ENCODE measurements at regions not wholly inside any gene's neighbourhood (a gene's known extent, or its start where the extent isn't known, plus 50 kb on each side); places are given as distances from the start of the nearest gene placed in this dataset.
A peak's percentile ranks its signal among the peaks of the same experiment; 100 is the strongest.

GRCh38 chr2:139759000-139759505 lies 978.9 kb upstream of the NXPH2 start:
- Histone ChIP-seq H3K27ac (ENCODE audit: low read length) (no peak overlapping the region), H3K4me1 (ENCODE audit: control insufficient read depth, low read depth, low read length) (no peaks in the 10 kb centered on the region), H3K27me3 (ENCODE audit: control insufficient read depth, insufficient read depth, low read length) (no peaks in the 10 kb centered on the region), H3K9me3 (ENCODE audit: control insufficient read depth, low read depth, low read length) (peaks cover 9% of the 10 kb centered on the region), H3K4me3 (ENCODE audit: low read length) (no peak overlapping the region), H3K36me3 (ENCODE audit: control insufficient read depth, low read depth, low read length) (no peaks in the 10 kb centered on the region), H3K9ac (ENCODE audit: low read length) (no peak overlapping the region)

GRCh38 chr2:139746901-139747300 lies 966.7 kb upstream of the NXPH2 start:
- Histone ChIP-seq H3K9me3 (ENCODE audit: control insufficient read depth, low read depth, low read length) (no peaks in the 10 kb centered on the region), H3K36me3 (ENCODE audit: control insufficient read depth, low read depth, low read length) (no peaks in the 10 kb centered on the region), H3K9ac (ENCODE audit: low read length) (no peak overlapping the region), H3K4me1 (ENCODE audit: control insufficient read depth, low read depth, low read length) (no peaks in the 10 kb centered on the region), H3K4me3 (ENCODE audit: low read length) (no peak overlapping the region), H3K27ac (ENCODE audit: low read length) (no peak overlapping the region), H3K27me3 (ENCODE audit: control insufficient read depth, insufficient read depth, low read length) (no peaks in the 10 kb centered on the region)

- Histone ChIP-seq H3K27me3 (ENCODE audit: control insufficient read depth, insufficient read depth, low read length) (no peaks in the 10 kb centered on the region), H3K36me3 (ENCODE audit: control insufficient read depth, low read depth, low read length) (no peaks in the 10 kb centered on the region), H3K4me3 (ENCODE audit: low read length) (no peak overlapping the region), H3K9me3 (ENCODE audit: control insufficient read depth, low read depth, low read length) (no peaks in the 10 kb centered on the region), H3K27ac (ENCODE audit: low read length) (no peak overlapping the region), H3K4me1 (ENCODE audit: control insufficient read depth, low read depth, low read length) (no peaks in the 10 kb centered on the region), H3K9ac (ENCODE audit: low read length) (no peak overlapping the region)
These were observed 964.1 kb upstream of the NXPH2 start for GRCh38 chr2:139744273-139744672.

- Histone ChIP-seq H3K4me1 (ENCODE audit: control insufficient read depth, low read depth, low read length) (no peaks in the 10 kb centered on the region), H3K9ac (ENCODE audit: low read length) (no peak overlapping the region), H3K9me3 (ENCODE audit: control insufficient read depth, low read depth, low read length) (no peaks in the 10 kb centered on the region), H3K27me3 (ENCODE audit: control insufficient read depth, insufficient read depth, low read length) (no peaks in the 10 kb centered on the region), H3K36me3 (ENCODE audit: control insufficient read depth, low read depth, low read length) (no peaks in the 10 kb centered on the region), H3K27ac (ENCODE audit: low read length) (no peak overlapping the region), H3K4me3 (ENCODE audit: low read length) (no peak overlapping the region)
These were observed 962.3 kb upstream of the NXPH2 start for GRCh38 chr2:139742216-139743172.

- Histone ChIP-seq H3K36me3 (ENCODE audit: control insufficient read depth, low read depth, low read length) (no peaks in the 10 kb centered on the region), H3K9me3 (ENCODE audit: control insufficient read depth, low read depth, low read length) (no peaks in the 10 kb centered on the region), H3K9ac (ENCODE audit: low read length) (no peak overlapping the region), H3K4me3 (ENCODE audit: low read length) (no peak overlapping the region), H3K4me1 (ENCODE audit: control insufficient read depth, low read depth, low read length) (no peaks in the 10 kb centered on the region), H3K27ac (ENCODE audit: low read length) (no peak overlapping the region), H3K27me3 (ENCODE audit: control insufficient read depth, insufficient read depth, low read length) (no peaks in the 10 kb centered on the region)
These were observed 957.5 kb upstream of the NXPH2 start for GRCh38 chr2:139737659-139738058.

GRCh38 chr2:139730197-139730596 lies 950.0 kb upstream of the NXPH2 start:
- Histone ChIP-seq H3K4me3 (ENCODE audit: low read length) (no peak overlapping the region), H3K4me1 (ENCODE audit: control insufficient read depth, low read depth, low read length) (peaks cover 17% of the 10 kb centered on the region), H3K9me3 (ENCODE audit: control insufficient read depth, low read depth, low read length) (peaks cover 7% of the 10 kb centered on the region), H3K9ac (ENCODE audit: low read length) (no peak overlapping the region), H3K36me3 (ENCODE audit: control insufficient read depth, low read depth, low read length) (no peaks in the 10 kb centered on the region), H3K27me3 (ENCODE audit: control insufficient read depth, insufficient read depth, low read length) (no peaks in the 10 kb centered on the region), H3K27ac (ENCODE audit: low read length) (no peak overlapping the region)

GRCh38 chr2:139721411-139721995 lies 941.3 kb upstream of the NXPH2 start:
- no peaks in the 10 kb centered on the region for H3K36me3 ChIP-seq (ENCODE audit: control insufficient read depth, low read depth, low read length)
- H3K4me3 ChIP-seq (ENCODE audit: low read length): no peak overlapping the region
- H3K4me1 ChIP-seq (ENCODE audit: control insufficient read depth, low read depth, low read length): peaks cover 23% of the 10 kb centered on the region
- H3K27me3 ChIP-seq (ENCODE audit: control insufficient read depth, insufficient read depth, low read length): no peaks in the 10 kb centered on the region
- H3K9ac ChIP-seq (ENCODE audit: low read length): no peak overlapping the region
- H3K9me3 ChIP-seq (ENCODE audit: control insufficient read depth, low read depth, low read length): no peaks in the 10 kb centered on the region
- H3K27ac ChIP-seq (ENCODE audit: low read length): no peak overlapping the region

GRCh38 chr2:139720056-139720455 lies 939.9 kb upstream of the NXPH2 start:
- Histone ChIP-seq H3K27me3 (ENCODE audit: control insufficient read depth, insufficient read depth, low read length) (no peaks in the 10 kb centered on the region), H3K4me1 (ENCODE audit: control insufficient read depth, low read depth, low read length) (peaks cover 22% of the 10 kb centered on the region), H3K4me3 (ENCODE audit: low read length) (no peak overlapping the region), H3K9me3 (ENCODE audit: control insufficient read depth, low read depth, low read length) (no peaks in the 10 kb centered on the region), H3K9ac (ENCODE audit: low read length) (no peak overlapping the region), H3K27ac (ENCODE audit: low read length) (no peak overlapping the region), H3K36me3 (ENCODE audit: control insufficient read depth, low read depth, low read length) (no peaks in the 10 kb centered on the region)

GRCh38 chr2:139704606-139705005 lies 924.4 kb upstream of the NXPH2 start:
- no peak overlapping the region for H3K4me3 ChIP-seq (ENCODE audit: low read length)

GRCh38 chr2:139694327-139694726 lies 914.1 kb upstream of the NXPH2 start:
- Histone ChIP-seq H3K27ac (ENCODE audit: low read length) (no peak overlapping the region), H3K9me3 (ENCODE audit: control insufficient read depth, low read depth, low read length) (no peaks in the 10 kb centered on the region), H3K9ac (ENCODE audit: low read length) (no peak overlapping the region), H3K4me1 (ENCODE audit: control insufficient read depth, low read depth, low read length) (peaks cover 29% of the 10 kb centered on the region), H3K36me3 (ENCODE audit: control insufficient read depth, low read depth, low read length) (no peaks in the 10 kb centered on the region), H3K4me3 (ENCODE audit: low read length) (peak overlapping the region; percentile 35), H3K27me3 (ENCODE audit: control insufficient read depth, insufficient read depth, low read length) (no peaks in the 10 kb centered on the region)

More at GRCh38 chr2:139704606-139705005, 924.4 kb upstream of the NXPH2 start:
- Histone ChIP-seq H3K36me3 (ENCODE audit: control insufficient read depth, low read depth, low read length) (no peaks in the 10 kb centered on the region), H3K27me3 (ENCODE audit: control insufficient read depth, insufficient read depth, low read length) (no peaks in the 10 kb centered on the region), H3K4me1 (ENCODE audit: control insufficient read depth, low read depth, low read length) (peaks cover 5% of the 10 kb centered on the region), H3K9ac (ENCODE audit: low read length) (no peak overlapping the region), H3K9me3 (ENCODE audit: control insufficient read depth, low read depth, low read length) (no peaks in the 10 kb centered on the region), H3K27ac (ENCODE audit: low read length) (no peak overlapping the region)

GRCh38 chr2:139686205-139686604 lies 906.0 kb upstream of the NXPH2 start:
- H3K27me3 ChIP-seq (ENCODE audit: control insufficient read depth, insufficient read depth, low read length): no peaks in the 10 kb centered on the region
- H3K27ac ChIP-seq (ENCODE audit: low read length): no peak overlapping the region
- no peak overlapping the region for H3K4me3 ChIP-seq (ENCODE audit: low read length)
- no peak overlapping the region for H3K9ac ChIP-seq (ENCODE audit: low read length)
- peaks cover 21% of the 10 kb centered on the region for H3K4me1 ChIP-seq (ENCODE audit: control insufficient read depth, low read depth, low read length)
- H3K9me3 ChIP-seq (ENCODE audit: control insufficient read depth, low read depth, low read length): no peaks in the 10 kb centered on the region
- H3K36me3 ChIP-seq (ENCODE audit: control insufficient read depth, low read depth, low read length): no peaks in the 10 kb centered on the region
